NB4 (cell line): ENCODE measurements at regions not wholly inside any gene's neighbourhood (a gene's known extent, or its start where the extent isn't known, plus 50 kb on each side); places are given as distances from the start of the nearest gene placed in this dataset.

Source experiments
- POLR2A ChIP-seq: IDR thresholded peaks from 2 replicates; pipeline ENCODE4 v1.6.1; 2011; ENCODE audit warnings: mild to moderate bottlenecking; ENCODE audit not compliant: insufficient read length; ENCODE audit errors: extremely low read depth
- TF ChIP-seq, protein P1 (sequence below): IDR thresholded peaks from one replicate; pipeline ENCODE4 v1.5.1; 2012; ENCODE audit warnings: low read depth, low read length
- TF ChIP-seq, protein P2 (sequence below): IDR thresholded peaks from 2 replicates; pipeline ENCODE4 v1.6.1; 2011; ENCODE audit warnings: low read depth, low read length

DNA sequence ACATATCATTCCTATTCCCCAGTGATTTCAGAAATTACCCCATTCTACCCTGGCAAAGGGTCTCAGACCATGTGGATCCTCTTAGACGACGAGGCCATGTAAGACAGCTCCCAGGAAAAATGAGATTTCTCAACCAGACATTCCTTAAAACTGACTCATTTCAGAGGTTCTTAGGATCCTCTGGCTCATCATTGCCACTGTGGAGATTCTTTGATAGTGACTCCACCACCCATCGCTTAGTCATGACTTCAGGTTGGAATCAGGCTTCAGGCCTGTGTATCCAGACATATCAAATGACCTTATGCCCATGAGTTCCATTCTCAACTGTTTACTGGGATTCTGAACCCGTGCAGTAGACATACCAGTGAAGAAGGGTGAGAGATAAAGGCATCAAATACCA, 245.6 kb upstream of the TCF4 start:
- TF ChIP-seq POLR2A: no peak
- TF ChIP-seq, protein P1, sequence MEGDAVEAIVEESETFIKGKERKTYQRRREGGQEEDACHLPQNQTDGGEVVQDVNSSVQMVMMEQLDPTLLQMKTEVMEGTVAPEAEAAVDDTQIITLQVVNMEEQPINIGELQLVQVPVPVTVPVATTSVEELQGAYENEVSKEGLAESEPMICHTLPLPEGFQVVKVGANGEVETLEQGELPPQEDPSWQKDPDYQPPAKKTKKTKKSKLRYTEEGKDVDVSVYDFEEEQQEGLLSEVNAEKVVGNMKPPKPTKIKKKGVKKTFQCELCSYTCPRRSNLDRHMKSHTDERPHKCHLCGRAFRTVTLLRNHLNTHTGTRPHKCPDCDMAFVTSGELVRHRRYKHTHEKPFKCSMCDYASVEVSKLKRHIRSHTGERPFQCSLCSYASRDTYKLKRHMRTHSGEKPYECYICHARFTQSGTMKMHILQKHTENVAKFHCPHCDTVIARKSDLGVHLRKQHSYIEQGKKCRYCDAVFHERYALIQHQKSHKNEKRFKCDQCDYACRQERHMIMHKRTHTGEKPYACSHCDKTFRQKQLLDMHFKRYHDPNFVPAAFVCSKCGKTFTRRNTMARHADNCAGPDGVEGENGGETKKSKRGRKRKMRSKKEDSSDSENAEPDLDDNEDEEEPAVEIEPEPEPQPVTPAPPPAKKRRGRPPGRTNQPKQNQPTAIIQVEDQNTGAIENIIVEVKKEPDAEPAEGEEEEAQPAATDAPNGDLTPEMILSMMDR: no peak
- TF ChIP-seq, protein P2, sequence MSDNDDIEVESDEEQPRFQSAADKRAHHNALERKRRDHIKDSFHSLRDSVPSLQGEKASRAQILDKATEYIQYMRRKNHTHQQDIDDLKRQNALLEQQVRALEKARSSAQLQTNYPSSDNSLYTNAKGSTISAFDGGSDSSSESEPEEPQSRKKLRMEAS: no peak
